ENCODE measurements at regions not wholly inside any gene's neighbourhood (a gene's known extent, or its start where the extent isn't known, plus 50 kb on each side); places are given as distances from the start of the nearest gene placed in this dataset.

DNA sequence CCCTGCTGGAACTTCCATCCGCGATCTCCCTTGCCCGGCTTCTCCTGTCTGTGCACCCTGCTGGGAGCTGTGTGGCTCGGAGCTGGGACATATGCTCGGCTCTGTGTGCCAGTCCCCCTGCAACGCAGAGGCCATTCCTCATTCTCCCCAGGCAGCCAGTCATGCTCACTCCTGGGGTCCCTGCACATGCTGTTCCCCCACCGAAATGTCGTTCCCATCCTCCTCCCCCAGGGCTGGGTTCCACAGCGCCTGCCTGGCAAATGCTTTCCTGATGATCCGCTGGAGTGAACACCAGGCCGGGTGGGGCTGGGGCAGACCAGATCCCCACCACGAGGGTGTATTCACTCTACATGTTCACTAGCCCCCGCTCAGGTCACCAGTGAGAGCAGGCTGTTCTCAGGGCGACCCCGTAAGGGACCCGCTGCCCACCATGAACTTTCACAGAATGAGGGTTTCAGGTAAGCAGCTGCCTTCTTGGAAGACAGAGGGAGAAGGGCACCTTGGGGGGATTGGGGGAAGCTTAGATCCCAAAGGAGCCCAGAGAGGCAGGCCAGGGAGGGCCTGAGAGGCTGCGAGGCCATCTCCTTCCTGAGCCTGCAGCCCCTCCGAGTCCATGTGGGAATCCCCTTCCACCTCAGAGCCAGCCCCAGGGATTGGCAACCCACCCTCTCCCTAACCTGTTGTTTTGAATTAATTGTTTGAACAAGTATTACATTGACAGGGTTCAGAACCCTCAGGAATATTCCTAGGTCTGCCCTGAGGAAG, 88.7 kb upstream of the IQSEC1 start:
- TF ChIP-seq, protein P1, sequence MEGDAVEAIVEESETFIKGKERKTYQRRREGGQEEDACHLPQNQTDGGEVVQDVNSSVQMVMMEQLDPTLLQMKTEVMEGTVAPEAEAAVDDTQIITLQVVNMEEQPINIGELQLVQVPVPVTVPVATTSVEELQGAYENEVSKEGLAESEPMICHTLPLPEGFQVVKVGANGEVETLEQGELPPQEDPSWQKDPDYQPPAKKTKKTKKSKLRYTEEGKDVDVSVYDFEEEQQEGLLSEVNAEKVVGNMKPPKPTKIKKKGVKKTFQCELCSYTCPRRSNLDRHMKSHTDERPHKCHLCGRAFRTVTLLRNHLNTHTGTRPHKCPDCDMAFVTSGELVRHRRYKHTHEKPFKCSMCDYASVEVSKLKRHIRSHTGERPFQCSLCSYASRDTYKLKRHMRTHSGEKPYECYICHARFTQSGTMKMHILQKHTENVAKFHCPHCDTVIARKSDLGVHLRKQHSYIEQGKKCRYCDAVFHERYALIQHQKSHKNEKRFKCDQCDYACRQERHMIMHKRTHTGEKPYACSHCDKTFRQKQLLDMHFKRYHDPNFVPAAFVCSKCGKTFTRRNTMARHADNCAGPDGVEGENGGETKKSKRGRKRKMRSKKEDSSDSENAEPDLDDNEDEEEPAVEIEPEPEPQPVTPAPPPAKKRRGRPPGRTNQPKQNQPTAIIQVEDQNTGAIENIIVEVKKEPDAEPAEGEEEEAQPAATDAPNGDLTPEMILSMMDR (conservative IDR thresholded peaks at IDR 0.05; ENCODE audit: low read length): no peak
- TF ChIP-seq EZH2phosphoT487 (IDR thresholded peaks at IDR 0.05; ENCODE audit: borderline replicate concordance, low read depth, low read length): no peak

All from OCI-LY7 (cell line).